Skeletal muscle tissue (tissue), 3 donors: ENCODE measurements at regions not wholly inside any gene's neighbourhood (a gene's known extent, or its start where the extent isn't known, plus 50 kb on each side); places are given as distances from the start of the nearest gene placed in this dataset.
"Not testable (repeated sequence)": the region's sequence is repeated elsewhere in the genome, so short reads cannot be mapped to it uniquely, and the experiment has no call there.

Experiments
- H3K27ac ChIP-seq: one replicate; pipeline ENCODE4 v1.7.0; 2013; ENCODE audit warnings: mild to moderate bottlenecking, low read depth, low read length, inconsistent platforms
- H3K27me3 ChIP-seq, 3 donors: one replicate each; pipeline ENCODE4 v1.7.0; 2013; ENCODE audit warnings: low read length in 3 of 3; ENCODE audit not compliant: control insufficient read depth in 3 of 3, insufficient read depth in 3 of 3
- H3K36me3 ChIP-seq, 3 donors: one replicate each; pipeline ENCODE4 v1.7.0; 2013; ENCODE audit warnings: low read length in 3 of 3; ENCODE audit not compliant: control insufficient read depth in 3 of 3, insufficient read depth in 3 of 3
- H3K4me1 ChIP-seq, 3 donors: one replicate each; pipeline ENCODE4 v1.7.0; 2013; ENCODE audit warnings: low read length in 3 of 3, mild to moderate bottlenecking in 3 of 3; ENCODE audit not compliant: control insufficient read depth in 3 of 3, insufficient read depth in 3 of 3
- H3K4me3 ChIP-seq, 3 donors: one replicate each; pipeline ENCODE4 v1.7.0; 2013; ENCODE audit warnings: low read length in 3 of 3
- H3K9ac ChIP-seq, 3 donors: one replicate each; pipeline ENCODE4 v1.7.0; 2013; ENCODE audit warnings: low read length in 3 of 3, mild to moderate bottlenecking in 3 of 3, moderate library complexity in 2 of 3, low read depth in 1 of 3
- H3K9me3 ChIP-seq, 3 donors: one replicate each; pipeline ENCODE4 v1.7.0; 2013; ENCODE audit warnings: low read length in 3 of 3; ENCODE audit not compliant: control insufficient read depth in 3 of 3
- donor health status: Osteomylitis.

GRCh38 chr1:173318788-173319187 lies 111.7 kb upstream of the TNFSF4 start:
- H3K27me3 ChIP-seq, result no peaks in the 10 kb centered on the region
- no peak overlapping the region for H3K4me3 ChIP-seq
- no peaks in the 10 kb centered on the region for H3K9me3 ChIP-seq
- H3K27ac ChIP-seq, result no peak overlapping the region
- no peaks in the 10 kb centered on the region for H3K4me1 ChIP-seq
- no peak overlapping the region for H3K9ac ChIP-seq
- no peaks in the 10 kb centered on the region for H3K36me3 ChIP-seq

GRCh38 chr1:173324352-173324751 lies 117.2 kb upstream of the TNFSF4 start:
- not testable (repeated sequence) for H3K36me3 ChIP-seq, H3K9me3 ChIP-seq, H3K27me3 ChIP-seq, H3K9ac ChIP-seq, H3K4me3 ChIP-seq, H3K4me1 ChIP-seq, H3K27ac ChIP-seq

GRCh38 chr1:173327987-173328386 lies 120.9 kb upstream of the TNFSF4 start:
- not testable (repeated sequence) for H3K27ac ChIP-seq, H3K36me3 ChIP-seq, H3K9me3 ChIP-seq, H3K4me1 ChIP-seq, H3K4me3 ChIP-seq, H3K27me3 ChIP-seq, H3K9ac ChIP-seq

GRCh38 chr1:173328961-173329360 lies 121.8 kb upstream of the TNFSF4 start:
- no peak overlapping the region for H3K4me3 ChIP-seq
- H3K9me3 ChIP-seq, result no peaks in the 10 kb centered on the region
- H3K4me1 ChIP-seq, result no peaks in the 10 kb centered on the region
- H3K27ac ChIP-seq, result no peak overlapping the region
- no peaks in the 10 kb centered on the region for H3K36me3 ChIP-seq
- H3K9ac ChIP-seq, result no peak overlapping the region
- no peaks in the 10 kb centered on the region for H3K27me3 ChIP-seq

GRCh38 chr1:173329726-173330125 lies 122.6 kb upstream of the TNFSF4 start:
- H3K36me3 ChIP-seq, result no peaks in the 10 kb centered on the region
- H3K27ac ChIP-seq, result no peak overlapping the region
- no peaks in the 10 kb centered on the region for H3K9me3 ChIP-seq
- H3K9ac ChIP-seq, result no peak overlapping the region
- no peaks in the 10 kb centered on the region for H3K27me3 ChIP-seq
- no peak overlapping the region for H3K4me3 ChIP-seq
- H3K4me1 ChIP-seq, result no peaks in the 10 kb centered on the region

- H3K27ac ChIP-seq, result no peak overlapping the region
- no peak overlapping the region for H3K9ac ChIP-seq
- no peaks in the 10 kb centered on the region for H3K4me1 ChIP-seq
- no peaks in the 10 kb centered on the region for H3K27me3 ChIP-seq
- H3K36me3 ChIP-seq, result no peaks in the 10 kb centered on the region
- no peaks in the 10 kb centered on the region for H3K9me3 ChIP-seq
- H3K4me3 ChIP-seq, result no peak overlapping the region
Observed at GRCh38 chr1:173330149-173330951, 123.2 kb upstream of the TNFSF4 start.

GRCh38 chr1:173330952-173331548 lies 123.9 kb upstream of the TNFSF4 start:
- not testable (repeated sequence) for H3K27me3 ChIP-seq, H3K27ac ChIP-seq, H3K4me3 ChIP-seq, H3K36me3 ChIP-seq, H3K9me3 ChIP-seq, H3K9ac ChIP-seq, H3K4me1 ChIP-seq

- Histone ChIP-seq H3K27ac (no peak overlapping the region), H3K36me3 (no peaks in the 10 kb centered on the region)
Observed at GRCh38 chr1:173332026-173332425, 124.9 kb upstream of the TNFSF4 start.

GRCh38 chr1:173333581-173333980 lies 126.5 kb upstream of the TNFSF4 start:
- no peaks in the 10 kb centered on the region for H3K36me3 ChIP-seq
- H3K4me3 ChIP-seq, result no peak overlapping the region
- no peaks in the 10 kb centered on the region for H3K4me1 ChIP-seq
- no peaks in the 10 kb centered on the region for H3K9me3 ChIP-seq
- H3K27ac ChIP-seq, result no peak overlapping the region
- no peak overlapping the region for H3K9ac ChIP-seq
- H3K27me3 ChIP-seq, result no peaks in the 10 kb centered on the region

More at GRCh38 chr1:173332026-173332425, 124.9 kb upstream of the TNFSF4 start:
- H3K4me1 ChIP-seq, result no peaks in the 10 kb centered on the region
- H3K4me3 ChIP-seq, result no peak overlapping the region
- H3K27me3 ChIP-seq, result no peaks in the 10 kb centered on the region
- H3K9ac ChIP-seq, result no peak overlapping the region
- no peaks in the 10 kb centered on the region for H3K9me3 ChIP-seq

- H3K9ac ChIP-seq, result no peak overlapping the region
- no peak overlapping the region for H3K27ac ChIP-seq
- H3K4me1 ChIP-seq, result no peaks in the 10 kb centered on the region
- no peaks in the 10 kb centered on the region for H3K27me3 ChIP-seq
- H3K9me3 ChIP-seq, result no peaks in the 10 kb centered on the region
- no peaks in the 10 kb centered on the region for H3K36me3 ChIP-seq
- H3K4me3 ChIP-seq, result no peak overlapping the region
Observed at GRCh38 chr1:173337126-173337525, 130.0 kb upstream of the TNFSF4 start.
